Panc1 (cell line): ENCODE measurements at regions not wholly inside any gene's neighbourhood (a gene's known extent, or its start where the extent isn't known, plus 50 kb on each side); places are given as distances from the start of the nearest gene placed in this dataset.

Source experiments
- POLR2AphosphoS5 ChIP-seq: IDR thresholded peaks from 2 replicates; pipeline ENCODE4 v1.6.1; 2012; ENCODE audit warnings: mild to moderate bottlenecking, low read depth, low read length, moderate library complexity
- SIN3A ChIP-seq: IDR thresholded peaks from 2 replicates; pipeline ENCODE4 v1.6.1; 2012; ENCODE audit warnings: low read depth, mild to moderate bottlenecking, low read length, moderate library complexity, borderline replicate concordance; ENCODE audit not compliant: insufficient read depth
- TF ChIP-seq, protein P1 (sequence below): fragments of 450-650 bp; IDR thresholded peaks from 2 replicates; pipeline ENCODE4 v1.5.1; 2017; ENCODE audit warnings: mild to moderate bottlenecking

DNA sequence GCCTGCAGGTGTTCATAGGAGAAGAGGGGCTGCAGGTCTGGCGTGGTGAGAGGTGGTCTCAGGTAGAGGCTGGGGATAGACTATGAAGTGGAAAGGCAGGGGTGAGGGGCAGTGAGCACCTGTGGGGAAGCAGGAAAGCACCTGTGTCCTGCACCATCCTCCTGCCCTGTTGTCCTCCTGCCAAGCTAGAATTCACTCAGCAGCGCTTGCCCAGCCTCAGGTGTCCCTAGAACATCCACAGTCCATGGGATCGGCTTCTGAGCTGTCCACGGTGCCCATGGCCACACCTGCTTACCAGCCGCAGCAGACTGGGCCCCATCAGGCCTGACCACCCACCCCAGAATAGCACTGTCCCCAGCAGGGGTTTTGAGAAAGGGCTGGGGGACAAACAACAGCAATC lies 456.2 kb upstream of the SULF2 start:
- TF ChIP-seq, protein P1, sequence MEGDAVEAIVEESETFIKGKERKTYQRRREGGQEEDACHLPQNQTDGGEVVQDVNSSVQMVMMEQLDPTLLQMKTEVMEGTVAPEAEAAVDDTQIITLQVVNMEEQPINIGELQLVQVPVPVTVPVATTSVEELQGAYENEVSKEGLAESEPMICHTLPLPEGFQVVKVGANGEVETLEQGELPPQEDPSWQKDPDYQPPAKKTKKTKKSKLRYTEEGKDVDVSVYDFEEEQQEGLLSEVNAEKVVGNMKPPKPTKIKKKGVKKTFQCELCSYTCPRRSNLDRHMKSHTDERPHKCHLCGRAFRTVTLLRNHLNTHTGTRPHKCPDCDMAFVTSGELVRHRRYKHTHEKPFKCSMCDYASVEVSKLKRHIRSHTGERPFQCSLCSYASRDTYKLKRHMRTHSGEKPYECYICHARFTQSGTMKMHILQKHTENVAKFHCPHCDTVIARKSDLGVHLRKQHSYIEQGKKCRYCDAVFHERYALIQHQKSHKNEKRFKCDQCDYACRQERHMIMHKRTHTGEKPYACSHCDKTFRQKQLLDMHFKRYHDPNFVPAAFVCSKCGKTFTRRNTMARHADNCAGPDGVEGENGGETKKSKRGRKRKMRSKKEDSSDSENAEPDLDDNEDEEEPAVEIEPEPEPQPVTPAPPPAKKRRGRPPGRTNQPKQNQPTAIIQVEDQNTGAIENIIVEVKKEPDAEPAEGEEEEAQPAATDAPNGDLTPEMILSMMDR = no peak
- TF ChIP-seq POLR2AphosphoS5 (no peak), SIN3A (no peak)
